ENCODE measurements at regions not wholly inside any gene's neighbourhood (a gene's known extent, or its start where the extent isn't known, plus 50 kb on each side); places are given as distances from the start of the nearest gene placed in this dataset.

GRCh38 chr17:70259400-70259799 is 90.1 kb downstream of the KCNJ2 start:
- Histone ChIP-seq H3K4me1 (ENCODE audit: control insufficient read depth, insufficient read depth, low read length) (0 out of 2 replicates have a peak, but pooled peaks cover 1% of the 10 kb centered on the region), H3K4ac (ENCODE audit: low read depth, low read length) (no peak overlapping the region), H2BK120ac (ENCODE audit: low read depth, low read length) (no peak overlapping the region), H3K56ac (ENCODE audit: extremely low read depth, insufficient read depth, low read length) (no peak overlapping the region), H3K4me2 (ENCODE audit: low read depth, low read length) (no peak overlapping the region), H3K36me3 (ENCODE audit: control insufficient read depth, insufficient read depth, low read length) (no peaks in the 10 kb centered on the region), H3K9me1 (ENCODE audit: insufficient read depth, low read length) (no peaks in the 10 kb centered on the region), H4K91ac (ENCODE audit: insufficient read depth, low read depth, low read length) (no peak overlapping the region), H2BK15ac (ENCODE audit: low read depth, low read length) (no peak overlapping the region), H4K8ac (ENCODE audit: low read depth in 2 of 2, low read length in 2 of 2) (no peak overlapping the region), H2AK9ac (replicated peaks; ENCODE audit: low read depth, low read length, poor library complexity) (no peak overlapping the region), H3K18ac (ENCODE audit: low read depth, low read length) (no peak overlapping the region), H3K9ac (ENCODE audit: low read depth, low read length) (no peak overlapping the region), H3K14ac (replicated peaks; ENCODE audit: low read depth, low read length) (no peak overlapping the region), H4K20me1 (ENCODE audit: insufficient read depth, low read length) (no peaks in the 10 kb centered on the region), H2BK5ac (ENCODE audit: low read depth, low read length, poor library complexity, severe bottlenecking) (no peak overlapping the region), H3K9me3 (ENCODE audit: control insufficient read depth, insufficient read depth, low read length) (no peaks in the 10 kb centered on the region), H3K27ac (ENCODE audit: insufficient read depth, low read length) (no peak overlapping the region), H2BK20ac (ENCODE audit: low read depth, low read length) (no peak overlapping the region), H4K5ac (ENCODE audit: low read depth, low read length) (no peak overlapping the region), H3K4me3 (ENCODE audit: insufficient read depth, low read depth, low read length) (no peak overlapping the region), H3K27me3 (ENCODE audit: control insufficient read depth, insufficient read depth, low read length) (no peaks in the 10 kb centered on the region), H3K79me1 (ENCODE audit: low read depth in 1 of 2, low read length in 2 of 2) (no peaks in the 10 kb centered on the region), H2AFZ (replicated peaks; ENCODE audit: low read length, poor library complexity) (no peak overlapping the region), H2AK5ac (ENCODE audit: low read depth, low read length) (no peak overlapping the region), H3K23ac (ENCODE audit: low read depth, low read length) (no peak overlapping the region)
- no TSS peak for BruUV-seq (replicated peaks)
- TF ChIP-seq MXI1 (IDR thresholded peaks at IDR 0.05; ENCODE audit: borderline replicate concordance, low read depth, low read length) = no peak
- TF ChIP-seq SMC3 (IDR thresholded peaks at IDR 0.05; ENCODE audit: low read depth, low read length) = no peak
- no peak for TF ChIP-seq RFX5 (IDR thresholded peaks at IDR 0.05; ENCODE audit: low read depth, low read length)
- no peak for TF ChIP-seq BHLHE40 (IDR thresholded peaks at IDR 0.05; ENCODE audit: low read depth, low read length)
- TF ChIP-seq CEBPB (IDR thresholded peaks at IDR 0.05; ENCODE audit: low read depth, low read length) = no peak
- TF ChIP-seq NFE2L2 (IDR thresholded peaks at IDR 0.05; ENCODE audit: low read depth, low read length) = no peak
- TF ChIP-seq RCOR1 (IDR thresholded peaks at IDR 0.05; ENCODE audit: insufficient replicate concordance, low read length) = no peak
- TF ChIP-seq ELK1 (IDR thresholded peaks at IDR 0.05; ENCODE audit: borderline replicate concordance, low read depth, low read length) = no peak
- no peak for TF ChIP-seq RAD21 (IDR thresholded peaks at IDR 0.05; ENCODE audit: low read length)
- TF ChIP-seq CHD1 (IDR thresholded peaks at IDR 0.05; ENCODE audit: low read depth, low read length) = no peak
- TF ChIP-seq MAFK (IDR thresholded peaks at IDR 0.05; ENCODE audit: low read depth, low read length) = no peak
- no peak for TF ChIP-seq USF2 (IDR thresholded peaks at IDR 0.05; ENCODE audit: low read depth, low read length)
- no peak for TF ChIP-seq POLR2A (IDR thresholded peaks at IDR 0.05; ENCODE audit: low read depth, low read length)
- TF ChIP-seq CTCF (conservative IDR thresholded peaks at IDR 0.05; ENCODE audit: low read depth, low read length) = no peak
- TF ChIP-seq MAZ (IDR thresholded peaks at IDR 0.05; ENCODE audit: borderline replicate concordance, low read depth, low read length) = no peak
- no peak for TF ChIP-seq FOS (IDR thresholded peaks at IDR 0.05; ENCODE audit: low read depth, low read length)
- no CpG with 5 or more reads among the region's 3 CpGs for WGBS, 2 experiments (ENCODE audit: extremely low coverage in 2 of 2, insufficient read length in 1 of 2)
- DNase-seq = no peak
- ATAC-seq (ENCODE audit: low read depth) = no peak
- intact Hi-C loops (cut with micrococcal nuclease) = no loop called here
- ChIA-PET POLR2A (ENCODE audit: unreplicated experiment) (no interaction called here), CTCF (no interaction called here)
- dilution Hi-C loops (cut with HindIII; ENCODE audit: low sequenced_read_pairs, unreplicated experiment) = no loop called here
- in situ Hi-C loops (cut with MboI; ENCODE audit: low sequenced_read_pairs) = no loop called here

All from IMR-90 (cell line).